Raji (cell line): ENCODE measurements at regions not wholly inside any gene's neighbourhood (a gene's known extent, or its start where the extent isn't known, plus 50 kb on each side); places are given as distances from the start of the nearest gene placed in this dataset.

Source experiments
- POLR2A ChIP-seq: IDR thresholded peaks from 2 replicates; pipeline ENCODE4 v1.6.1; 2011; ENCODE audit warnings: low read depth, low read length, control low read depth; ENCODE audit not compliant: insufficient read depth

GRCh38 chr22:47841156-47841555 lies 1078.7 kb downstream of the TBC1D22A start:
- TF ChIP-seq POLR2A = no peak

GRCh38 chr22:47839595-47840227 lies 1077.3 kb downstream of the TBC1D22A start:
- TF ChIP-seq POLR2A = no peak

- TF ChIP-seq POLR2A = no peak
These were observed 1075.3 kb downstream of the TBC1D22A start for GRCh38 chr22:47837703-47838102.

GRCh38 chr22:47836957-47837356 lies 1074.5 kb downstream of the TBC1D22A start:
- TF ChIP-seq POLR2A = no peak

GRCh38 chr22:47835726-47836125 lies 1073.3 kb downstream of the TBC1D22A start:
- TF ChIP-seq POLR2A = no peak

- TF ChIP-seq POLR2A = no peak
These were observed 1063.6 kb downstream of the TBC1D22A start for GRCh38 chr22:47826016-47826415.

GRCh38 chr22:47822422-47822821 lies 1060.0 kb downstream of the TBC1D22A start:
- no peak for TF ChIP-seq POLR2A

GRCh38 chr22:47818496-47818895 lies 1056.0 kb downstream of the TBC1D22A start:
- no peak for TF ChIP-seq POLR2A

GRCh38 chr22:47817380-47817779 lies 1054.9 kb downstream of the TBC1D22A start:
- TF ChIP-seq POLR2A = no peak

- no peak for TF ChIP-seq POLR2A
These were observed 1054.4 kb downstream of the TBC1D22A start for GRCh38 chr22:47816863-47817210.

- TF ChIP-seq POLR2A = no peak
These were observed 1053.8 kb downstream of the TBC1D22A start for GRCh38 chr22:47816121-47816862.

- no peak for TF ChIP-seq POLR2A
These were observed 1052.0 kb downstream of the TBC1D22A start for GRCh38 chr22:47814474-47814873.

- TF ChIP-seq POLR2A = no peak
These were observed 1051.2 kb downstream of the TBC1D22A start for GRCh38 chr22:47813661-47814060.

- no peak for TF ChIP-seq POLR2A
These were observed 1049.5 kb downstream of the TBC1D22A start for GRCh38 chr22:47811971-47812370.

- no peak for TF ChIP-seq POLR2A
These were observed 1048.4 kb downstream of the TBC1D22A start for GRCh38 chr22:47810505-47811500.
